CD8-positive, alpha-beta T cell (primary cell): ENCODE measurements at regions not wholly inside any gene's neighbourhood (a gene's known extent, or its start where the extent isn't known, plus 50 kb on each side); places are given as distances from the start of the nearest gene placed in this dataset. TPM values are rescaled to one million over a fixed set of nuclear protein-coding genes. Genes with fewer than 3 reads are reported as not detected.

Experiments used
- microRNA-seq: library from miRNA; unstranded; fragments of <30 nt; microRNA quantifications from one replicate; pipeline ENCODE4 v1.2.0, GENCODE V29; 2022; ENCODE audit warnings: borderline microRNAs expressed

Small RNA genes lying in the stretch of these regions (microRNA-seq; reads per million reads assigned to microRNA genes)
- gene MIR550A2 (not detected), gene MIR550B2 (not detected)
